K562 (cell line): ENCODE measurements at regions not wholly inside any gene's neighbourhood (a gene's known extent, or its start where the extent isn't known, plus 50 kb on each side); places are given as distances from the start of the nearest gene placed in this dataset.

Source experiments
- BCL6 ChIP-seq: fragments of 250-450 bp; sonication (Bioruptor Pico); IDR thresholded peaks from 2 replicates; pipeline ENCODE4 v1.4.0; 2020
- CLOCK ChIP-seq: fragments of 250-450 bp; sonication (Bioruptor Pico); IDR thresholded peaks from 2 replicates; pipeline ENCODE4 v1.4.0; 2020; ENCODE audit warnings: mild to moderate bottlenecking, moderate library complexity, borderline replicate concordance
- CTCF ChIP-seq, 3 experiments: IDR thresholded peaks in 2 of 3; conservative IDR thresholded peaks in 1 of 3; 2 replicates each; pipeline ENCODE4 v1.5.1; 2011 to 2012; ENCODE audit warnings: low read length in 3 of 3, mild to moderate bottlenecking in 3 of 3, control low read depth in 2 of 3, improper control_type of control experiment in 1 of 3, inconsistent platforms in 1 of 3, low read depth in 1 of 3, mixed read lengths in 1 of 3, moderate library complexity in 1 of 3; ENCODE audit not compliant: insufficient read depth in 2 of 3
- EP300 ChIP-seq: IDR thresholded peaks from 2 replicates; pipeline ENCODE4 v1.6.1; 2012; ENCODE audit warnings: low read length, improper control_type of control experiment
- ETV5 ChIP-seq: sonication (generic); formaldehyde crosslinking; IDR thresholded peaks from 2 replicates; pipeline ENCODE4 v1.4.0; 2020; ENCODE audit warnings: low read depth, mild to moderate bottlenecking, missing genetic modification reagents
- ETV6 ChIP-seq, 3 experiments: fragments of 150-350 bp in 1 of 3; sonication (generic) in 1 of 3; formaldehyde crosslinking in 1 of 3; IDR thresholded peaks; 2 replicates each; pipeline versions ENCODE4 v1.6.1 to v1.8.0; 2014 to 2022; ENCODE audit warnings: borderline replicate concordance in 2 of 3, low read depth in 2 of 3, antibody characterized with exemption in 1 of 3, low read length in 1 of 3, mild to moderate bottlenecking in 1 of 3, missing genetic modification reagents in 1 of 3
- NRF1 ChIP-seq, 2 experiments: fragments of 450-650 bp; IDR thresholded peaks in 1 of 2; conservative IDR thresholded peaks in 1 of 2; 2 replicates each; pipeline ENCODE4 v1.6.1; 2014; ENCODE audit warnings: mild to moderate bottlenecking in 2 of 2
- POLR2A ChIP-seq: fragments of 450-650 bp; conservative IDR thresholded peaks from 2 replicates; pipeline ENCODE4 v1.6.1; 2016
- POLR2AphosphoS5 ChIP-seq: IDR thresholded peaks from 2 replicates; pipeline ENCODE4 v1.6.1; 2011; ENCODE audit warnings: mild to moderate bottlenecking, low read depth, low read length, moderate library complexity; ENCODE audit not compliant: control insufficient read depth, insufficient read depth
- SIN3A ChIP-seq, 2 experiments: fragments of 150-350 bp in 1 of 2; IDR thresholded peaks; 2 replicates each; pipeline ENCODE4 v1.6.1; 2011 to 2016; ENCODE audit warnings: borderline replicate concordance in 2 of 2, low read depth in 2 of 2, low read length in 2 of 2, mild to moderate bottlenecking in 2 of 2, moderate library complexity in 2 of 2; ENCODE audit not compliant: control insufficient read depth in 1 of 2
- SIN3B ChIP-seq: fragments of 450-650 bp; IDR thresholded peaks from 2 replicates; pipeline ENCODE4 v1.6.1; 2017; ENCODE audit warnings: low read depth, mild to moderate bottlenecking, moderate library complexity
- TFAP4 ChIP-seq: sonication (generic); formaldehyde crosslinking; IDR thresholded peaks from 2 replicates; pipeline ENCODE4 v1.8.0; 2022; ENCODE audit warnings: missing genetic modification reagents, mild to moderate bottlenecking, moderate library complexity, borderline replicate concordance
- ZBTB33 ChIP-seq: sonication (generic); formaldehyde crosslinking; IDR thresholded peaks from 2 replicates; pipeline ENCODE4 v1.8.1; 2023; ENCODE audit warnings: mild to moderate bottlenecking, missing genetic modification reagents
- ZNF311 ChIP-seq: fragments of 250-450 bp; sonication (Bioruptor Pico); IDR thresholded peaks from 2 replicates; pipeline ENCODE4 v1.4.0; 2020; ENCODE audit warnings: mild to moderate bottlenecking, moderate library complexity

GRCh38 chr6:105898286-105898685, 187.8 kb upstream of the PRDM1 start:
- TF ChIP-seq ETV6 (IDR thresholded peaks at IDR 0.05; ENCODE audit: borderline replicate concordance in 1 of 2, low read depth in 2 of 2, low read length in 1 of 2) (no peak), ETV6 (CRISPR knock-in tag; IDR thresholded peaks at IDR 0.05; ENCODE audit: borderline replicate concordance) (no peak), ZBTB33 (no peak), POLR2A (no peak), SIN3B (no peak), POLR2AphosphoS5 (no peak), TFAP4 (no peak), ETV5 (CRISPR knock-in tag) (no peak), SIN3A (IDR thresholded peaks at IDR 0.05; ENCODE audit: borderline replicate concordance in 2 of 2, control insufficient read depth in 1 of 2, low read depth in 2 of 2, low read length in 2 of 2) (no peak), ZNF311 (CRISPR knock-in tag) (no peak), CTCF (IDR thresholded peaks at IDR 0.05 in 2 of 3, conservative IDR thresholded peaks at IDR 0.05 in 1 of 3; ENCODE audit: insufficient read depth in 2 of 3, low read depth in 1 of 3, low read length in 3 of 3) (no peak), BCL6 (CRISPR knock-in tag) (no peak), CLOCK (no peak), EP300 (no peak), NRF1 (conservative IDR thresholded peaks at IDR 0.05 in 1 of 2, IDR thresholded peaks at IDR 0.05 in 1 of 2) (no peak)
